ENCODE measurements at regions not wholly inside any gene's neighbourhood (a gene's known extent, or its start where the extent isn't known, plus 50 kb on each side); places are given as distances from the start of the nearest gene placed in this dataset.

- WGBS, result 90% methylated on average over 17 of the region's 17 CpGs
- no peak for DNase-seq (ENCODE audit: extremely low spot score)
- no peak overlapping the region for H3K27ac ChIP-seq (ENCODE audit: low read depth)
- H3K4me1 ChIP-seq (ENCODE audit: insufficient read depth), result no peaks in the 10 kb centered on the region
- H3K4me3 ChIP-seq (ENCODE audit: low read depth, low read length), result no peak overlapping the region
- no peaks in the 10 kb centered on the region for H3K36me3 ChIP-seq (ENCODE audit: insufficient read depth)
Measured at GRCh38 chr6:14844411-14844810, 401.5 kb upstream of the JARID2 start.

GRCh38 chr6:14848019-14848418 is 397.9 kb upstream of the JARID2 start:
- no peak overlapping the region for H3K4me3 ChIP-seq (ENCODE audit: low read depth, low read length)
- no peaks in the 10 kb centered on the region for H3K4me1 ChIP-seq (ENCODE audit: insufficient read depth)
- no peak overlapping the region for H3K27ac ChIP-seq (ENCODE audit: low read depth)
- H3K36me3 ChIP-seq (ENCODE audit: insufficient read depth), result no peaks in the 10 kb centered on the region
- 90% methylated on average over 3 of the region's 3 CpGs for WGBS
- no peak for DNase-seq (ENCODE audit: extremely low spot score)

- Histone ChIP-seq H3K36me3 (ENCODE audit: insufficient read depth) (no peaks in the 10 kb centered on the region), H3K4me1 (ENCODE audit: insufficient read depth) (no peaks in the 10 kb centered on the region), H3K27ac (ENCODE audit: low read depth) (no peak overlapping the region), H3K4me3 (ENCODE audit: low read depth, low read length) (no peak overlapping the region)
- DNase-seq (ENCODE audit: extremely low spot score), result no peak
Measured at GRCh38 chr6:14849185-14849584, 396.7 kb upstream of the JARID2 start.

GRCh38 chr6:14851281-14851680 is 394.6 kb upstream of the JARID2 start:
- Histone ChIP-seq H3K36me3 (ENCODE audit: insufficient read depth) (no peaks in the 10 kb centered on the region), H3K27ac (ENCODE audit: low read depth) (no peak overlapping the region), H3K4me3 (ENCODE audit: low read depth, low read length) (no peak overlapping the region), H3K4me1 (ENCODE audit: insufficient read depth) (no peaks in the 10 kb centered on the region)
- no peak for DNase-seq (ENCODE audit: extremely low spot score)
- WGBS, result 84% methylated on average over 8 of the region's 8 CpGs

- Histone ChIP-seq H3K4me1 (ENCODE audit: insufficient read depth) (no peaks in the 10 kb centered on the region), H3K36me3 (ENCODE audit: insufficient read depth) (no peaks in the 10 kb centered on the region), H3K4me3 (ENCODE audit: low read depth, low read length) (no peak overlapping the region), H3K27ac (ENCODE audit: low read depth) (no peak overlapping the region)
- no peak for DNase-seq (ENCODE audit: extremely low spot score)
- 90% methylated on average over 5 of the region's 5 CpGs for WGBS
Measured at GRCh38 chr6:14852375-14852774, 393.5 kb upstream of the JARID2 start.

GRCh38 chr6:14856177-14856576 is 389.7 kb upstream of the JARID2 start:
- WGBS, result 91% methylated on average over 7 of the region's 7 CpGs
- Histone ChIP-seq H3K27ac (ENCODE audit: low read depth) (no peak overlapping the region), H3K4me1 (ENCODE audit: insufficient read depth) (no peaks in the 10 kb centered on the region), H3K4me3 (ENCODE audit: low read depth, low read length) (no peak overlapping the region), H3K36me3 (ENCODE audit: insufficient read depth) (no peaks in the 10 kb centered on the region)
- DNase-seq (ENCODE audit: extremely low spot score), result no peak

GRCh38 chr6:14857001-14857400 is 388.9 kb upstream of the JARID2 start:
- H3K36me3 ChIP-seq (ENCODE audit: insufficient read depth), result no peaks in the 10 kb centered on the region
- no peak overlapping the region for H3K4me3 ChIP-seq (ENCODE audit: low read depth, low read length)
- DNase-seq (ENCODE audit: extremely low spot score), result no peak
- WGBS, result 91% methylated on average over 9 of the region's 9 CpGs
- H3K4me1 ChIP-seq (ENCODE audit: insufficient read depth), result no peaks in the 10 kb centered on the region
- H3K27ac ChIP-seq (ENCODE audit: low read depth), result no peak overlapping the region

- Histone ChIP-seq H3K36me3 (ENCODE audit: insufficient read depth) (no peaks in the 10 kb centered on the region), H3K4me1 (ENCODE audit: insufficient read depth) (no peaks in the 10 kb centered on the region), H3K27ac (ENCODE audit: low read depth) (no peak overlapping the region), H3K4me3 (ENCODE audit: low read depth, low read length) (no peak overlapping the region)
- no peak for DNase-seq (ENCODE audit: extremely low spot score)
- 81% methylated on average over 16 of the region's 16 CpGs for WGBS
Measured at GRCh38 chr6:14857501-14857900, 388.4 kb upstream of the JARID2 start.

- Histone ChIP-seq H3K4me3 (ENCODE audit: low read depth, low read length) (no peak overlapping the region), H3K27ac (ENCODE audit: low read depth) (no peak overlapping the region), H3K4me1 (ENCODE audit: insufficient read depth) (no peaks in the 10 kb centered on the region), H3K36me3 (ENCODE audit: insufficient read depth) (no peaks in the 10 kb centered on the region)
- no peak for DNase-seq (ENCODE audit: extremely low spot score)
- WGBS, result 79% methylated on average over 4 of the region's 4 CpGs
Measured at GRCh38 chr6:14858808-14859207, 387.1 kb upstream of the JARID2 start.

GRCh38 chr6:14860774-14861173 is 385.1 kb upstream of the JARID2 start:
- DNase-seq (ENCODE audit: extremely low spot score), result no peak
- Histone ChIP-seq H3K36me3 (ENCODE audit: insufficient read depth) (no peaks in the 10 kb centered on the region), H3K4me3 (ENCODE audit: low read depth, low read length) (no peak overlapping the region), H3K27ac (ENCODE audit: low read depth) (no peak overlapping the region), H3K4me1 (ENCODE audit: insufficient read depth) (no peaks in the 10 kb centered on the region)
- WGBS, result 83% methylated on average over 2 of the region's 2 CpGs

- no peak for DNase-seq (ENCODE audit: extremely low spot score)
- Histone ChIP-seq H3K36me3 (ENCODE audit: insufficient read depth) (no peaks in the 10 kb centered on the region), H3K4me3 (ENCODE audit: low read depth, low read length) (no peak overlapping the region), H3K27ac (ENCODE audit: low read depth) (no peak overlapping the region), H3K4me1 (ENCODE audit: insufficient read depth) (no peaks in the 10 kb centered on the region)
- 89% methylated on average over 4 of the region's 4 CpGs for WGBS
Measured at GRCh38 chr6:14861491-14861943, 384.4 kb upstream of the JARID2 start.

GRCh38 chr6:14862845-14863244 is 383.0 kb upstream of the JARID2 start:
- H3K36me3 ChIP-seq (ENCODE audit: insufficient read depth), result no peaks in the 10 kb centered on the region
- no peak overlapping the region for H3K27ac ChIP-seq (ENCODE audit: low read depth)
- no peak overlapping the region for H3K4me3 ChIP-seq (ENCODE audit: low read depth, low read length)
- no peak for DNase-seq (ENCODE audit: extremely low spot score)
- WGBS, result 91% methylated on average over 3 of the region's 3 CpGs
- no peaks in the 10 kb centered on the region for H3K4me1 ChIP-seq (ENCODE audit: insufficient read depth)

- 69% methylated on average over 14 of the region's 14 CpGs for WGBS
- no peak for DNase-seq (ENCODE audit: extremely low spot score)
- Histone ChIP-seq H3K4me3 (ENCODE audit: low read depth, low read length) (no peak overlapping the region), H3K36me3 (ENCODE audit: insufficient read depth) (no peaks in the 10 kb centered on the region), H3K4me1 (ENCODE audit: insufficient read depth) (no peaks in the 10 kb centered on the region), H3K27ac (ENCODE audit: low read depth) (no peak overlapping the region)
Measured at GRCh38 chr6:14863902-14864850, 381.7 kb upstream of the JARID2 start.

GRCh38 chr6:14865531-14866100 is 380.3 kb upstream of the JARID2 start:
- Histone ChIP-seq H3K36me3 (ENCODE audit: insufficient read depth) (no peaks in the 10 kb centered on the region), H3K4me3 (ENCODE audit: low read depth, low read length) (no peak overlapping the region), H3K27ac (ENCODE audit: low read depth) (no peak overlapping the region), H3K4me1 (ENCODE audit: insufficient read depth) (no peaks in the 10 kb centered on the region)
- no peak for DNase-seq (ENCODE audit: extremely low spot score)
- WGBS, result 40% methylated on average over 5 of the region's 5 CpGs

All from urinary bladder (tissue), 3 donors.